CD4-positive, alpha-beta T cell treated with Interleukin-21 for 1 hour (primary cell): ENCODE measurements at regions not wholly inside any gene's neighbourhood (a gene's known extent, or its start where the extent isn't known, plus 50 kb on each side); places are given as distances from the start of the nearest gene placed in this dataset.

Source experiments
- DNase-seq: peaks from one replicate; pipeline ENCODE4 v3.0.0-alpha.2; 2020

- DNase-seq = no peak
Observed at GRCh38 chr21:36532769-36533467, 53.0 kb upstream of the CLDN14 start.

GRCh38 chr21:36533468-36533848 lies 53.5 kb upstream of the CLDN14 start:
- DNase-seq = no peak

GRCh38 chr21:36534656-36535055 lies 54.7 kb upstream of the CLDN14 start:
- no peak for DNase-seq

GRCh38 chr21:36535618-36536241 lies 55.8 kb upstream of the CLDN14 start:
- DNase-seq = no peak

GRCh38 chr21:36538761-36539160 lies 58.8 kb upstream of the CLDN14 start:
- no peak for DNase-seq

GRCh38 chr21:36539434-36540150 lies 59.7 kb upstream of the CLDN14 start:
- no peak for DNase-seq

- no peak for DNase-seq
Observed at GRCh38 chr21:36540700-36541099, 60.8 kb upstream of the CLDN14 start.

GRCh38 chr21:36541721-36542139 lies 61.8 kb upstream of the CLDN14 start:
- no peak for DNase-seq

GRCh38 chr21:36542312-36543101 lies 62.6 kb upstream of the CLDN14 start:
- no peak for DNase-seq

- no peak for DNase-seq
Observed at GRCh38 chr21:36543924-36544323, 64.0 kb upstream of the CLDN14 start.

GRCh38 chr21:36544545-36544944 lies 64.6 kb upstream of the CLDN14 start:
- DNase-seq = no peak

- no peak for DNase-seq
Observed at GRCh38 chr21:36545776-36546511, 66.0 kb upstream of the CLDN14 start.

- no peak for DNase-seq
Observed at GRCh38 chr21:36547464-36547863, 67.5 kb upstream of the CLDN14 start.

- DNase-seq = no peak
Observed at GRCh38 chr21:36548866-36549265, 68.9 kb upstream of the CLDN14 start.

GRCh38 chr21:36549470-36549869 lies 69.5 kb upstream of the CLDN14 start:
- no peak for DNase-seq

- DNase-seq = no peak
Observed at GRCh38 chr21:36550761-36551160, 70.8 kb upstream of the CLDN14 start.

GRCh38 chr21:36551321-36551720 lies 71.4 kb upstream of the CLDN14 start:
- no peak for DNase-seq

GRCh38 chr21:36551731-36552433 lies 72.0 kb upstream of the CLDN14 start:
- DNase-seq = no peak

- DNase-seq = no peak
Observed at GRCh38 chr21:36552434-36552785, 72.5 kb upstream of the CLDN14 start.

GRCh38 chr21:36553406-36553805 lies 73.5 kb upstream of the CLDN14 start:
- DNase-seq = no peak

- DNase-seq = no peak
Observed at GRCh38 chr21:36554411-36555157, 74.7 kb upstream of the CLDN14 start.
